Astrocyte of the spinal cord (primary cell): ENCODE measurements at regions not wholly inside any gene's neighbourhood (a gene's known extent, or its start where the extent isn't known, plus 50 kb on each side); places are given as distances from the start of the nearest gene placed in this dataset.

ENCODE experiments used
- DNase-seq: peaks from one replicate; pipeline ENCODE4 v3.0.0; 2011; ENCODE audit warnings: low read depth, low spot score
- H3K4me3 ChIP-seq: 2 replicates; pipeline ENCODE4 v1.5.1; 2011; ENCODE audit warnings: low read depth, mild to moderate bottlenecking, low read length, moderate library complexity
- in situ Hi-C: cut with HindIII; loops from 2 replicates; pipeline ENCODE4 v1.10.0; 2017; ENCODE audit warnings: low sequenced_read_pairs
- TF ChIP-seq, protein P1 (sequence below): IDR thresholded peaks from 2 replicates; pipeline ENCODE4 v1.5.1; 2012; ENCODE audit warnings: low read depth, mild to moderate bottlenecking, low read length, inconsistent platforms

DNA sequence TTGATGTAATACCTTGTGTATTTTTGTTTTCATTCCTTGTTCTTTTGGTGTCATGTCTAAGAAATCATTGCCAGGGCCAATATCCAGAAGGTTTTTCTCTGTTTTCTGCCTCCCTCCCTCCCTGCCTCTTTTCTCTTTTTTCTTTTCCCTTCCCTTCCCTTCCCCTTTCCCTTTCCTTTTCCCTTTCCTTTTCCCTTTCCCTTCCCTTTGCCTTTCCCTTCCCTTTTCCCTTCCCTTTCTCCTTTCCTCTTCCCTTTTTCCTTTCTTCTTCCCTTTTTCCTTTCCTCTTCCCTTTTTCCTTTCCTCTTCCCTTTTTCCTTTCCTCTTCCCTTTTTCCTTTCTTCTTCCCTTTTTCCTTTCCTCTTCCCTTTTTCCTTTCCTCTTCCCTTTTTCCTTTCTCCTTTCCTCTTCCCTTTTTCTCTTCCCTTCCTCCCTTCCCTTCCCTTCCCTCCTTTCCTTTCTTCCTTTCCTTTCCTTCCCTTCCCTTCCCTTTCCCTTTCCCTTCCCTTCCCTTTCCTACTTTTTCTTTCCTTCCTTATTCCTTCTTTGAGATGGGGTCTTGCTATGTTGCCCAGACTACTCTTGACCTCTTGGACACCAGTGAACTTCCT, 646.1 kb downstream of the RAPGEF2 start:
- in situ Hi-C loops, result no loop called here
- TF ChIP-seq, protein P1, sequence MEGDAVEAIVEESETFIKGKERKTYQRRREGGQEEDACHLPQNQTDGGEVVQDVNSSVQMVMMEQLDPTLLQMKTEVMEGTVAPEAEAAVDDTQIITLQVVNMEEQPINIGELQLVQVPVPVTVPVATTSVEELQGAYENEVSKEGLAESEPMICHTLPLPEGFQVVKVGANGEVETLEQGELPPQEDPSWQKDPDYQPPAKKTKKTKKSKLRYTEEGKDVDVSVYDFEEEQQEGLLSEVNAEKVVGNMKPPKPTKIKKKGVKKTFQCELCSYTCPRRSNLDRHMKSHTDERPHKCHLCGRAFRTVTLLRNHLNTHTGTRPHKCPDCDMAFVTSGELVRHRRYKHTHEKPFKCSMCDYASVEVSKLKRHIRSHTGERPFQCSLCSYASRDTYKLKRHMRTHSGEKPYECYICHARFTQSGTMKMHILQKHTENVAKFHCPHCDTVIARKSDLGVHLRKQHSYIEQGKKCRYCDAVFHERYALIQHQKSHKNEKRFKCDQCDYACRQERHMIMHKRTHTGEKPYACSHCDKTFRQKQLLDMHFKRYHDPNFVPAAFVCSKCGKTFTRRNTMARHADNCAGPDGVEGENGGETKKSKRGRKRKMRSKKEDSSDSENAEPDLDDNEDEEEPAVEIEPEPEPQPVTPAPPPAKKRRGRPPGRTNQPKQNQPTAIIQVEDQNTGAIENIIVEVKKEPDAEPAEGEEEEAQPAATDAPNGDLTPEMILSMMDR, result no peak
- H3K4me3 ChIP-seq, result no peak overlapping the region
- no peak for DNase-seq

DNA sequence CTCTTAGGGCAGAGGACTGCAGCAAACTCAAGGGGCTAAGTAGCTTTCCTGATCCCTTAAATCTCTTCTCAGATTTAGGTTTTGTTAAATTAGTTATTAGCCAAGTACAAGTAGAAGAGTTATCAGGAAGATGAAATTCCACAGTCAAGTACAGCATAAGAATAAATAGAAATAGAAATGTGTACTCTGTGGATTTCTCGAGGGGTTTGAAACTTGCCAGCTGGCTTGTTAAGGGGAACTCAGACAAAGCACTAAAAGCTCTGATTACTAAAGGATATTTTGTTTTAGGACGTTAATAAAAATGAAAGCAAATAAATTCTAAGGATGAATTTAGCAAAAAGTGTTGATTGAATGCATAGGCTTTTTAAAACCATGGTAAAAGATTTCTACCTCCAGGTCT, 654.6 kb downstream of the RAPGEF2 start:
- DNase-seq, result no peak
- no peak overlapping the region for H3K4me3 ChIP-seq
- in situ Hi-C loops, result no loop called here
- TF ChIP-seq, protein P1, result no peak

DNA sequence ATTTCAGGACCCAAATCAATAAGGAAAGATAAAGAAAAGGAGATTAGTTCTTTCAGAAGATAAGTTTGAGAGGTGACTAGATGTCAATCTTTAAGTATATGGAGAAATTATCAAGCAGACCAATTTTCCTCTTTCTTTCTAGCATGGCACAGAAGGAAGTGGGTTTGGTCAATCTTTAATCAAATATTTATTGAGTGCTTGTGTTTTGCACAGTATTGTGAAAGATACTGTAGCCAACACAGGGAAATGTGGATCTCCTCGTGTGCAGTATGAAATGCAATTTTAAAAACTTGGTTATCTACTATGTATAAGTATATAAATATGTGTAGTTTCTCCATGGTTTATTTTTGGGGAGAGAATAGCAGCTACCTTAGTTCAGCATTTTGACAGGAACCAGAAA, 655.2 kb downstream of the RAPGEF2 start:
- no peak overlapping the region for H3K4me3 ChIP-seq
- in situ Hi-C loops, result no loop called here
- DNase-seq, result no peak
- TF ChIP-seq, protein P1, result no peak

DNA sequence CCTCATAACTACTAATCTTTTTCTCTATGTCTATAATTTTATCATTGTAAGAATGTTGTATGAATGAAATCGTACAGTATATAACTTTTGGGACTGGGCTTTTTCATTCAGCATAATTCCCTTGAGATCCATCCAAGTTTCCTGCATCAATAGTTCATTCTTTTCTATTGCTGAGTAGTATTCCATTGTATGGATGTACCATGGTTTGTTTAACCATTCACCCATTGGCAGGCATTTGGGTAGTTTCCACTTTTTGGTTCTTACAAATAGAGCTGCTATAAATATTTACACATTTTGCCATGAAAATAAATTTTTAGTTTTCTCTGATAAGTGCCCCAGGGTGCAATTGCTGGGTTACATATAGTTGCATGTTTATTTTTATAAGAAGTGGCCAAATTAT, 659.8 kb downstream of the RAPGEF2 start:
- TF ChIP-seq, protein P1, result no peak
- in situ Hi-C loops, result no loop called here
- H3K4me3 ChIP-seq, result no peak overlapping the region
- no peak for DNase-seq

DNA sequence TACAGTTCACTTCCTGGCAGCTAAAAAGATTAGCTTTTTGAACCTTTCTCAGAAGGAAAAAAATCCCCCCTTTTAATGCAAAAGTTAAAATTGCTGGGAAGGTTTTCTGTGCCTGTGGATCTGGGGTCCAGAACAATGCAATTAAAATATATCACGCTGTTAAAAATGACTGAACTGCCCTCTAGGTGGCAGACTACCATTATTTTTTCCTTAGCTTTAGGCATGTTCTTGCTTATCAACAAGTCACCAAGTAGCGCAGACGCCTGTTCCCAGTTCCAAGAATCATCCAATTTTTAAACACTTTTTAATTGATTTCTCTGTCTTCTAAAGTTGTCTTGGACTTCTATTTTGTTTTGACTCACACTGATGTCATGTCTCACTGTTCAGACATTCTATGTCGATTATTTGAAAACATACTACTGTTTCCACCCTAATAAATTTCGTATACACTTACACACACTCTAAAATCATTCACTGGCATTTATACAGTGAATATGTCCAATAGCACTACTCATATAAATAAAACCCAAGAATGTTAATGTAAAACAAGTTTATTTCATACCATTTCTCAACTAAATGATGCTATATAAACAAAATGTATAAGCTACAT, 661.6 kb downstream of the RAPGEF2 start:
- peak; percentile 85 for DNase-seq
- in situ Hi-C loops, result no loop called here

DNA sequence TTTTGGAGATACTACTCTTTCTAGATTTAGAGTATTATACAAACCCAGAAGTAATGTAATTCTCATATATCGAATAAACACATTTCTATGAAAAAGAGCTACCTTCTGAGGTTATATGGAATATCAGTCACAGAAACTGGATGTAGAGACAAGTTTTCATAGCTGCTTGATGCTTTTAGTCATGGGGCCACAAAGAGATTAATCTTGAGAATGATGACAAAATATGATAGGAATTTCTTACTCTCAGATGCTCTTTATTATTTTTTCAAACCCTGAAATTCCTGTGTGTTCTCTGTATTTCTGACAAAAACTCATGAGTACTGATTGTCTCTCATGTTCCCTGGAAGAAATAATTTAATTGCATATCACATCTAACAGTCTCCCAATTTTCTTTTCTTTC, 662.5 kb downstream of the RAPGEF2 start:
- TF ChIP-seq, protein P1, result no peak
- in situ Hi-C loops, result no loop called here
- H3K4me3 ChIP-seq, result no peak overlapping the region
- peak; percentile 66 for DNase-seq

More for the DNA sequence above, 661.6 kb downstream of the RAPGEF2 start:
- TF ChIP-seq, protein P1, result peak; percentile 54
- H3K4me3 ChIP-seq, result no peak overlapping the region
